K562 (cell line): ENCODE measurements at regions not wholly inside any gene's neighbourhood (a gene's known extent, or its start where the extent isn't known, plus 50 kb on each side); places are given as distances from the start of the nearest gene placed in this dataset.

Experiments used
- ATAC-seq: fragments of 200-7000 bp; cut with Tn5 transposase; 3 replicates; pipeline ENCODE4 v1.9.1; 2020; ENCODE audit warnings: moderate library complexity
- BruUV-seq: library from RNA; stranded (reverse); fragments of 400-500 nt; replicated peaks from 2 replicates; lab custom pipeline; 2021; lab: Mats Ljungman, UMichigan
- CTCF ChIA-PET: fragments of 300-600 bp; formaldehyde crosslinking; extraction: SDS; loops from one replicate; lab custom pipeline; 2021; ENCODE audit warnings: low intra/inter-chr PET ratio; lab: Yijun Ruan, JAX
- POLR2A ChIA-PET: fragments of 300-600, 350-650 bp; sonication (Branson Sonifier 250); formaldehyde crosslinking; extraction: SDS; loops from one replicate; lab custom pipeline; 2021; ENCODE audit warnings: antibody characterized with exemption, inconsistent platforms; lab: Yijun Ruan, JAX
- DNase-seq, 4 experiments: peaks; one replicate each; pipeline versions ENCODE4 v3.0.0 to v3.0.0-alpha.2; 2011 to 2018; ENCODE audit warnings: low spot score in 3 of 4, mixed read lengths in 3 of 4; ENCODE audit errors: extremely low read depth in 1 of 4
- FAIRE-seq: peaks from 2 replicates; lab custom pipeline; 2011; peaks lifted over from hg19 to GRCh38; lab: Jason Lieb, UNC
- H2AFZ ChIP-seq: 2 replicates; pipeline ENCODE4 v1.6.0; 2011; ENCODE audit warnings: low read depth, low read length, control low read depth, inconsistent platforms
- H3K27ac ChIP-seq: fragments of 200-600 bp; 3 replicates; pipeline ENCODE4 v1.8.0; 2011; ENCODE audit warnings: low read depth, mild to moderate bottlenecking, control low read depth, inconsistent platforms, low read length, moderate library complexity, mixed read lengths; ENCODE audit errors: extremely low read depth
- H3K27me3 ChIP-seq, 2 experiments: fragments of 300-600 bp in 1 of 2; 2 replicates in 1 of 2; 3 replicates in 1 of 2; pipeline versions ENCODE4 v1.6.0 to v1.8.0; 2011; ENCODE audit warnings: inconsistent platforms in 2 of 2, low read length in 2 of 2, mild to moderate bottlenecking in 1 of 2, mixed read lengths in 1 of 2, moderate library complexity in 1 of 2; ENCODE audit not compliant: control insufficient read depth in 2 of 2, insufficient read depth in 2 of 2
- H3K36me3 ChIP-seq: fragments of 300-600 bp; 3 replicates; pipeline ENCODE4 v1.8.0; 2011; ENCODE audit warnings: mild to moderate bottlenecking, low read length, inconsistent platforms; ENCODE audit not compliant: control insufficient read depth, insufficient read depth
- H3K4me1 ChIP-seq, 2 experiments: fragments of 200-600 bp in 1 of 2; replicated peaks in 1 of 2; 2 replicates in 1 of 2; 3 replicates in 1 of 2; pipeline versions ENCODE4 v1.5.1 to v1.8.0; 2011; ENCODE audit warnings: inconsistent platforms in 2 of 2, low read length in 2 of 2, mild to moderate bottlenecking in 1 of 2, mixed read lengths in 1 of 2, moderate library complexity in 1 of 2; ENCODE audit not compliant: control insufficient read depth in 2 of 2, insufficient read depth in 2 of 2
- H3K4me2 ChIP-seq: 2 replicates; pipeline ENCODE4 v1.6.1; 2011; ENCODE audit warnings: low read length, control low read depth, inconsistent platforms, mixed read lengths; ENCODE audit not compliant: insufficient read depth
- H3K4me3 ChIP-seq: fragments of 200-600 bp; sonication (generic), shearing (Covaris generic); 2 replicates; pipeline ENCODE4 v1.5.1; 2016; ENCODE audit warnings: control low read depth, inconsistent platforms
- H3K79me2 ChIP-seq: fragments of 200-600 bp; 3 replicates; pipeline ENCODE4 v1.8.0; 2011; ENCODE audit warnings: low read length, inconsistent platforms; ENCODE audit not compliant: control insufficient read depth, insufficient read depth
- H3K9ac ChIP-seq, 2 experiments: 2 replicates each; pipeline versions ENCODE4 v1.6.0 to v1.6.1; 2011; ENCODE audit warnings: low read depth in 2 of 2, low read length in 2 of 2, control low read depth in 1 of 2, inconsistent platforms in 1 of 2, mild to moderate bottlenecking in 1 of 2, mixed read lengths in 1 of 2; ENCODE audit not compliant: insufficient read depth in 1 of 2
- H3K9me1 ChIP-seq: one replicate; pipeline ENCODE4 v1.6.0; 2011; ENCODE audit warnings: inconsistent platforms, mild to moderate bottlenecking, low read length, moderate library complexity; ENCODE audit not compliant: control insufficient read depth, insufficient read depth
- H3K9me3 ChIP-seq: replicated peaks from 2 replicates; pipeline ENCODE4 v1.5.1; 2011; ENCODE audit warnings: low read depth, low read length, inconsistent platforms; ENCODE audit not compliant: control insufficient read depth, insufficient read depth
- H4K20me1 ChIP-seq: replicated peaks from 2 replicates; pipeline ENCODE4 v1.6.1; 2011; ENCODE audit warnings: low read length, inconsistent platforms, mixed read lengths; ENCODE audit not compliant: control insufficient read depth, insufficient read depth
- EP400 ChIP-seq: fragments of 450-650 bp; IDR thresholded peaks from 2 replicates; pipeline ENCODE4 v1.6.1; 2017; ENCODE audit warnings: antibody characterized with exemption, mild to moderate bottlenecking, moderate library complexity
- GABPB2 ChIP-seq: fragments of 250-450 bp; sonication (Bioruptor Pico); conservative IDR thresholded peaks from 2 replicates; pipeline ENCODE4 v1.5.1; 2021; ENCODE audit warnings: mild to moderate bottlenecking
- MAZ ChIP-seq, 2 experiments: fragments of 450-650 bp in 1 of 2; sonication (generic) in 1 of 2; formaldehyde crosslinking; IDR thresholded peaks in 1 of 2; conservative IDR thresholded peaks in 1 of 2; 2 replicates each; pipeline versions ENCODE4 v1.4.0 to v1.5.0; 2020; ENCODE audit warnings: mild to moderate bottlenecking in 1 of 2, missing genetic modification reagents in 1 of 2
- NR3C1 ChIP-seq: sonication (generic); formaldehyde crosslinking; IDR thresholded peaks from 2 replicates; pipeline ENCODE4 v1.8.1; 2022; ENCODE audit warnings: missing genetic modification reagents
- NR4A1 ChIP-seq, 2 experiments: fragments of 250-450 bp in 1 of 2; fragments of 450-650 bp in 1 of 2; sonication (Bioruptor Pico) in 1 of 2; IDR thresholded peaks; 2 replicates each; pipeline versions ENCODE4 v1.4.0 to v1.6.1; 2016 to 2020; ENCODE audit warnings: mild to moderate bottlenecking in 2 of 2, missing compliant biosample characterization in 1 of 2, missing genetic modification characterization in 1 of 2, moderate library complexity in 1 of 2
- SIN3A ChIP-seq, 2 experiments: fragments of 150-350 bp in 1 of 2; IDR thresholded peaks; 2 replicates each; pipeline ENCODE4 v1.6.1; 2011 to 2016; ENCODE audit warnings: borderline replicate concordance in 2 of 2, low read depth in 2 of 2, low read length in 2 of 2, mild to moderate bottlenecking in 2 of 2, moderate library complexity in 2 of 2; ENCODE audit not compliant: control insufficient read depth in 1 of 2
- ZNF57 ChIP-seq: fragments of 450-650 bp; formaldehyde crosslinking; IDR thresholded peaks from 2 replicates; pipeline ENCODE4 v1.4.0; 2020; ENCODE audit warnings: mild to moderate bottlenecking, moderate library complexity
- ZNF77 ChIP-seq: fragments of 250-450 bp; sonication (Bioruptor Pico); IDR thresholded peaks from 2 replicates; pipeline ENCODE4 v1.5.0; 2020
- WGBS: fragments of 100-300 bp; shearing (Covaris generic); methylation state at CpG from one replicate; pipeline ENCODE4 v1.1.6; 2016; ENCODE audit warnings: low coverage, mixed read lengths; ENCODE audit not compliant: insufficient coverage; ENCODE audit errors: missing lambda C conversion rate; 5-methylcytosine and 5-hydroxymethylcytosine counted together
- in situ Hi-C: fragments of 300-500 bp; cut with MboI; formaldehyde crosslinking; loops from 4 replicates; pipeline ENCODE4 v1.15.0; 2018; ENCODE audit warnings: inconsistent platforms, mixed read lengths
- intact Hi-C: fragments of 100-400 bp; cut with micrococcal nuclease; formaldehyde crosslinking; loops from 2 replicates; pipeline ENCODE4 v1.14.2; 2022
- TF ChIP-seq, protein P1 (sequence below): fragments of 450-650 bp; IDR thresholded peaks from 2 replicates; pipeline ENCODE4 v1.7.0; 2016; ENCODE audit warnings: borderline replicate concordance
- TF ChIP-seq, protein P2 (sequence below): sonication (generic); formaldehyde crosslinking; IDR thresholded peaks from 2 replicates; pipeline ENCODE4 v1.9.0; 2022; ENCODE audit warnings: mild to moderate bottlenecking, missing genetic modification reagents
- TF ChIP-seq, protein P3 (sequence below), 2 experiments: fragments of 450-650 bp in 1 of 2; sonication (generic) in 1 of 2; formaldehyde crosslinking in 1 of 2; IDR thresholded peaks in 1 of 2; conservative IDR thresholded peaks in 1 of 2; 2 replicates each; pipeline versions ENCODE4 v1.6.1 to v1.8.1; 2016 to 2023; ENCODE audit warnings: mild to moderate bottlenecking in 2 of 2, moderate library complexity in 2 of 2, inconsistent platforms in 1 of 2, missing genetic modification reagents in 1 of 2
- TF ChIP-seq, protein P4 (sequence below), 2 experiments: fragments of 250-450 bp in 1 of 2; fragments of 450-650 bp in 1 of 2; sonication (Bioruptor Pico) in 1 of 2; IDR thresholded peaks; 2 replicates each; pipeline versions ENCODE4 v1.6.1 to v1.8.0; 2016 to 2021; ENCODE audit warnings: mild to moderate bottlenecking in 2 of 2, moderate library complexity in 2 of 2, missing compliant biosample characterization in 1 of 2, missing genetic modification characterization in 1 of 2
- TF ChIP-seq, protein P5 (sequence below): fragments of 450-650 bp; IDR thresholded peaks from 2 replicates; pipeline ENCODE4 v1.6.1; 2017; ENCODE audit warnings: antibody characterized with exemption

DNA sequence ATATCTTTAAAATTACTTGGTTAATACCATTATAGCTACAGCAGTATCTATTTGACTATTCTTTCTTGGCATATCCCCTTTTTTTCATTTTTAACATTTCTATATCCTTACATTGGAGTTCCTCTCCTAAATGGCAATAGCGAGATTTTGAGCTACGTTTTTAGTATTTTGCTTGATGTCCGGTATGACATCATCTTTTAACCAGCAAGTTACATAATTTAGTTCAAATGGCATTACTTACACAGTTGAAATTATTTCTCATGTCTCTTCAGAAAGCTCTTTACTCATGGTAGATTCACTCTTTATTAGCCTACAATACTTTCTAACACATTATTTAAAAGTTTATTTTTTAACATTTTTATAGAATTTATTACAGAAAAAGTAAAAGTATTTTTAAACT, 701.7 kb upstream of the EPHA7 start:
- Histone ChIP-seq H3K4me1 (no peaks in the 10 kb centered on the region), H3K36me3 (no peaks in the 10 kb centered on the region), H2AFZ (no peak overlapping the region), H3K4me3 (no peak overlapping the region), H3K79me2 (no peaks in the 10 kb centered on the region), H3K9ac (no peak overlapping the region), H3K9me1 (no peaks in the 10 kb centered on the region), H3K27me3 (no peaks in the 10 kb centered on the region), H3K27ac (no peak overlapping the region), H3K9me3 (no peaks in the 10 kb centered on the region), H4K20me1 (no peaks in the 10 kb centered on the region), H3K4me2 (no peak overlapping the region)
- in situ Hi-C loops (no loop called here), intact Hi-C loops (no loop called here)
- 2% methylated on average over 3 of the region's 3 CpGs for WGBS
- ATAC-seq (no peak), FAIRE-seq (no peak), DNase-seq (no peak)
- ChIA-PET CTCF (no interaction called here), POLR2A (no interaction called here)
- no TSS peak for BruUV-seq
- TF ChIP-seq MAZ (CRISPR knock-in tag; conservative IDR thresholded peaks at IDR 0.05 in 1 of 2, IDR thresholded peaks at IDR 0.05 in 1 of 2) (no peak), ZNF77 (CRISPR knock-in tag) (no peak), ZNF57 (CRISPR knock-in tag) (no peak), EP400 (no peak), GABPB2 (CRISPR knock-in tag) (no peak), NR4A1 (CRISPR knock-in tag; IDR thresholded peaks at IDR 0.05) (no peak), NR4A1 (tag; IDR thresholded peaks at IDR 0.05) (no peak), SIN3A (IDR thresholded peaks at IDR 0.05; ENCODE audit: borderline replicate concordance in 2 of 2, control insufficient read depth in 1 of 2, low read depth in 2 of 2, low read length in 2 of 2) (no peak), NR3C1 (no peak)
- TF ChIP-seq, protein P1, sequence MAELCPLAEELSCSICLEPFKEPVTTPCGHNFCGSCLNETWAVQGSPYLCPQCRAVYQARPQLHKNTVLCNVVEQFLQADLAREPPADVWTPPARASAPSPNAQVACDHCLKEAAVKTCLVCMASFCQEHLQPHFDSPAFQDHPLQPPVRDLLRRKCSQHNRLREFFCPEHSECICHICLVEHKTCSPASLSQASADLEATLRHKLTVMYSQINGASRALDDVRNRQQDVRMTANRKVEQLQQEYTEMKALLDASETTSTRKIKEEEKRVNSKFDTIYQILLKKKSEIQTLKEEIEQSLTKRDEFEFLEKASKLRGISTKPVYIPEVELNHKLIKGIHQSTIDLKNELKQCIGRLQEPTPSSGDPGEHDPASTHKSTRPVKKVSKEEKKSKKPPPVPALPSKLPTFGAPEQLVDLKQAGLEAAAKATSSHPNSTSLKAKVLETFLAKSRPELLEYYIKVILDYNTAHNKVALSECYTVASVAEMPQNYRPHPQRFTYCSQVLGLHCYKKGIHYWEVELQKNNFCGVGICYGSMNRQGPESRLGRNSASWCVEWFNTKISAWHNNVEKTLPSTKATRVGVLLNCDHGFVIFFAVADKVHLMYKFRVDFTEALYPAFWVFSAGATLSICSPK = no peak
- TF ChIP-seq, protein P2, sequence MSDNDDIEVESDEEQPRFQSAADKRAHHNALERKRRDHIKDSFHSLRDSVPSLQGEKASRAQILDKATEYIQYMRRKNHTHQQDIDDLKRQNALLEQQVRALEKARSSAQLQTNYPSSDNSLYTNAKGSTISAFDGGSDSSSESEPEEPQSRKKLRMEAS = no peak
- TF ChIP-seq, protein P3, sequence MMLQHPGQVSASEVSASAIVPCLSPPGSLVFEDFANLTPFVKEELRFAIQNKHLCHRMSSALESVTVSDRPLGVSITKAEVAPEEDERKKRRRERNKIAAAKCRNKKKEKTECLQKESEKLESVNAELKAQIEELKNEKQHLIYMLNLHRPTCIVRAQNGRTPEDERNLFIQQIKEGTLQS (IDR thresholded peaks at IDR 0.05) = no peak
- TF ChIP-seq, protein P3 (CRISPR knock-in tag; conservative IDR thresholded peaks at IDR 0.05) = no peak
- TF ChIP-seq, protein P4, sequence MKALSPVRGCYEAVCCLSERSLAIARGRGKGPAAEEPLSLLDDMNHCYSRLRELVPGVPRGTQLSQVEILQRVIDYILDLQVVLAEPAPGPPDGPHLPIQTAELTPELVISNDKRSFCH (CRISPR knock-in tag; IDR thresholded peaks at IDR 0.05) = no peak
- TF ChIP-seq, protein P4 (tag; IDR thresholded peaks at IDR 0.05) = no peak
- TF ChIP-seq, protein P5, sequence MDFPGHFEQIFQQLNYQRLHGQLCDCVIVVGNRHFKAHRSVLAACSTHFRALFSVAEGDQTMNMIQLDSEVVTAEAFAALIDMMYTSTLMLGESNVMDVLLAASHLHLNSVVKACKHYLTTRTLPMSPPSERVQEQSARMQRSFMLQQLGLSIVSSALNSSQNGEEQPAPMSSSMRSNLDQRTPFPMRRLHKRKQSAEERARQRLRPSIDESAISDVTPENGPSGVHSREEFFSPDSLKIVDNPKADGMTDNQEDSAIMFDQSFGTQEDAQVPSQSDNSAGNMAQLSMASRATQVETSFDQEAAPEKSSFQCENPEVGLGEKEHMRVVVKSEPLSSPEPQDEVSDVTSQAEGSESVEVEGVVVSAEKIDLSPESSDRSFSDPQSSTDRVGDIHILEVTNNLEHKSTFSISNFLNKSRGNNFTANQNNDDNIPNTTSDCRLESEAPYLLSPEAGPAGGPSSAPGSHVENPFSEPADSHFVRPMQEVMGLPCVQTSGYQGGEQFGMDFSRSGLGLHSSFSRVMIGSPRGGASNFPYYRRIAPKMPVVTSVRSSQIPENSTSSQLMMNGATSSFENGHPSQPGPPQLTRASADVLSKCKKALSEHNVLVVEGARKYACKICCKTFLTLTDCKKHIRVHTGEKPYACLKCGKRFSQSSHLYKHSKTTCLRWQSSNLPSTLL = no peak
